Progenitor cell of endocrine pancreas (in vitro differentiated cells): ENCODE measurements at regions not wholly inside any gene's neighbourhood (a gene's known extent, or its start where the extent isn't known, plus 50 kb on each side); places are given as distances from the start of the nearest gene placed in this dataset.

ENCODE experiments used
- DNase-seq: peaks from one replicate; pipeline ENCODE4 v3.0.0; 2021; ENCODE audit warnings: low spot score; ENCODE audit not compliant: unreplicated experiment
- H3K27ac Mint-ChIP-seq: 2 replicates; pipeline ENCODE4 v1.8.0; 2021; ENCODE audit warnings: mild to moderate bottlenecking, moderate library complexity, mixed read lengths
- H3K27me3 Mint-ChIP-seq: 2 replicates; pipeline ENCODE4 v1.8.0; 2021; ENCODE audit warnings: mixed read lengths
- H3K36me3 Mint-ChIP-seq: 2 replicates; pipeline ENCODE4 v1.8.0; 2022; ENCODE audit warnings: mixed read lengths; ENCODE audit not compliant: insufficient read depth
- H3K4me1 Mint-ChIP-seq: 2 replicates; pipeline ENCODE4 v1.8.0; 2021; ENCODE audit warnings: low read depth, mixed read lengths
- H3K4me3 Mint-ChIP-seq: 2 replicates; pipeline ENCODE4 v1.8.0; 2021; ENCODE audit warnings: low read depth, mild to moderate bottlenecking, moderate library complexity, mixed read lengths
- H3K9me3 Mint-ChIP-seq: 2 replicates; pipeline ENCODE4 v1.8.0; 2021; ENCODE audit warnings: low read depth, mixed read lengths
- CTCF ChIP-seq: fragments of 200-600 bp; sonication (generic); IDR thresholded peaks from one replicate; pipeline ENCODE4 v1.5.0; 2021; ENCODE audit warnings: antibody characterized with exemption, mild to moderate bottlenecking; ENCODE audit not compliant: unreplicated experiment

- no peaks in the 10 kb centered on the region for H3K9me3 Mint-ChIP-seq
- no peak for DNase-seq
- no peak overlapping the region for H3K27ac Mint-ChIP-seq
- peaks cover 28% of the 10 kb centered on the region for H3K4me1 Mint-ChIP-seq
- no peaks in the 10 kb centered on the region for H3K36me3 Mint-ChIP-seq
- no peak for TF ChIP-seq CTCF
- H3K4me3 Mint-ChIP-seq: no peak overlapping the region
- H3K27me3 Mint-ChIP-seq: peaks cover 39% of the 10 kb centered on the region
These were observed 239.1 kb upstream of the FGGY start for GRCh38 chr1:59057796-59058195.

DNA sequence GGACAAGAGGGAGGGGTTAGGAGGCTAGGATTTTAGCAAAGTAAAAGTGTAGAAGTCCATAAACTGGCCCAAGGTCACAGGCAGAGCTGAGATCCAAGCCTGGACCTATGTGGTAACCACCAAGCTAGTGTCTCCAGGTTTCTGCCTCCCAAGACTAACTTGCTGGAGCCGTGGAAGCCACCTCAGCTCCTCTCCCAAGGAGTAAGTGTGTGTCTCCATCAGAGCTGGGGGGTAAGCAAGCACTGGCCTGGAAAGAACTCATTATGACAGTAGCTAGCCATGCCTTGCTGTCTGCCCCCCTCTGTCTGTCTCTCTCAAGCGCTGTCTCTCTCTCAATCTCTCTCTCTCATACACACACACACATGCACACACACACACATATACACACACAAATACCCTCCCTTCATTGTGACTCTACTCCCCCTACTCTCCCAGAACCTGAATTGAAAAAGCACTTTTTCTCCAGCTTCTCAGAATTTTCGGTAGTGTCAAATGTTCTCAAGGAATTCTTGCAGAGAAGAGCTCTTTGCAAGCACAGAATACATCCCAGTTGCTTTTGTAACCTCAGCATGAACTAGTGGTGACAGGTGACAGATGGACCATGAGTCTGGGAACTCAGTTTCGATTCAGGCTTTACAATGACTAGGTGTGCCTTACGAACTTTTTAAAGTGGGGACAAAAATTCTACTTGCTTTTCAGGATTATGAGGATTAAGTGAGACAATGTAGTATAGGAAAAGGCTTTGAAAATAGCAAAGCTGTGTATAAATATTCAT is 238.0 kb upstream of the FGGY start:
- no peaks in the 10 kb centered on the region for H3K36me3 Mint-ChIP-seq
- no peaks in the 10 kb centered on the region for H3K9me3 Mint-ChIP-seq
- H3K4me1 Mint-ChIP-seq: peaks cover 32% of the 10 kb centered on the region
- H3K27me3 Mint-ChIP-seq: peaks cover 42% of the 10 kb centered on the region
- no peak overlapping the region for H3K27ac Mint-ChIP-seq
- TF ChIP-seq CTCF: no peak
- DNase-seq: no peak
- no peak overlapping the region for H3K4me3 Mint-ChIP-seq

- Mint-ChIP-seq H3K27ac (no peak overlapping the region), H3K4me1 (peaks cover 26% of the 10 kb centered on the region), H3K36me3 (no peaks in the 10 kb centered on the region), H3K27me3 (peaks cover 31% of the 10 kb centered on the region), H3K9me3 (no peaks in the 10 kb centered on the region), H3K4me3 (no peak overlapping the region)
- TF ChIP-seq CTCF: no peak
- no peak for DNase-seq
These were observed 235.0 kb upstream of the FGGY start for GRCh38 chr1:59061876-59062275.

DNA sequence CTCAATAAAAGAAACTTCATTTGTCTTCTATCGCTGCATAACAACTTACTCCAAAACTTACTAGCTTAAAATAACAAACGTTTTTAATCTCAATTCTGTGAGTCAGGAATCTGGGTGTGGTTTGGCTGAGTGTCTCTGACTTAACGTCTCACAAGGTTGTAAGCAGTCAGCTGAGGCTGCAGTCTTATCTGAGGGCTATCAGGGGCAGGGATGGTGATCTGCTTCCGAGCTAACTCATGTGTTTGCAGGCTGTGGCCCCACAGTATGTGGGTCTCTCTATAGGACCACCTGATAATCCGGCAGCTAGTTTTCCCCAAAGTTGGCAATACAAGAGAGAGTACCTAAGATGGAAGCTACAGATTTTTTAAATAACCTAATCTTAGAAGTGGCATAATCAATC is 234.2 kb upstream of the FGGY start:
- H3K4me1 Mint-ChIP-seq: peaks cover 22% of the 10 kb centered on the region
- DNase-seq: no peak
- H3K27ac Mint-ChIP-seq: no peak overlapping the region
- no peak overlapping the region for H3K4me3 Mint-ChIP-seq
- peaks cover 26% of the 10 kb centered on the region for H3K27me3 Mint-ChIP-seq
- no peak for TF ChIP-seq CTCF
- no peaks in the 10 kb centered on the region for H3K36me3 Mint-ChIP-seq
- no peaks in the 10 kb centered on the region for H3K9me3 Mint-ChIP-seq

- H3K36me3 Mint-ChIP-seq: no peaks in the 10 kb centered on the region
- H3K9me3 Mint-ChIP-seq: no peaks in the 10 kb centered on the region
- peaks cover 16% of the 10 kb centered on the region for H3K4me1 Mint-ChIP-seq
- no peak for DNase-seq
- TF ChIP-seq CTCF: no peak
- no peak overlapping the region for H3K27ac Mint-ChIP-seq
- peaks cover 22% of the 10 kb centered on the region for H3K27me3 Mint-ChIP-seq
- H3K4me3 Mint-ChIP-seq: no peak overlapping the region
These were observed 233.4 kb upstream of the FGGY start for GRCh38 chr1:59063501-59063900.
